ENCODE measurements at regions not wholly inside any gene's neighbourhood (a gene's known extent, or its start where the extent isn't known, plus 50 kb on each side); places are given as distances from the start of the nearest gene placed in this dataset.

GRCh38 chr1:118736322-118736721 lies 251.8 kb downstream of the TBX15 start:
- no peaks in the 10 kb centered on the region for H3K9me3 ChIP-seq (ENCODE audit: control insufficient read depth, low read length)
- no peak overlapping the region for H3K9ac ChIP-seq (ENCODE audit: low read length)
- peaks cover 14% of the 10 kb centered on the region for H3K4me1 ChIP-seq (ENCODE audit: control insufficient read depth, insufficient read depth, low read length)
- H3K27me3 ChIP-seq (replicated peaks; ENCODE audit: control insufficient read depth, insufficient read depth, low read length), result no peaks in the 10 kb centered on the region
- H3K4me3 ChIP-seq (ENCODE audit: low read length), result no peak overlapping the region
- H3K36me3 ChIP-seq (ENCODE audit: control insufficient read depth, insufficient read depth, low read length, severe bottlenecking), result no peaks in the 10 kb centered on the region
- no peak for DNase-seq (ENCODE audit: low read depth)

GRCh38 chr1:118717893-118718292 lies 270.2 kb downstream of the TBX15 start:
- Histone ChIP-seq H3K4me3 (ENCODE audit: low read length) (no peak overlapping the region), H3K27me3 (replicated peaks; ENCODE audit: control insufficient read depth, insufficient read depth, low read length) (no peaks in the 10 kb centered on the region), H3K9ac (ENCODE audit: low read length) (no peak overlapping the region), H3K4me1 (ENCODE audit: control insufficient read depth, insufficient read depth, low read length) (no peaks in the 10 kb centered on the region), H3K9me3 (ENCODE audit: control insufficient read depth, low read length) (no peaks in the 10 kb centered on the region), H3K36me3 (ENCODE audit: control insufficient read depth, insufficient read depth, low read length, severe bottlenecking) (no peaks in the 10 kb centered on the region)
- DNase-seq (ENCODE audit: low read depth), result no peak

GRCh38 chr1:118716775-118717174 lies 271.4 kb downstream of the TBX15 start:
- Histone ChIP-seq H3K27me3 (replicated peaks; ENCODE audit: control insufficient read depth, insufficient read depth, low read length) (no peaks in the 10 kb centered on the region), H3K4me1 (ENCODE audit: control insufficient read depth, insufficient read depth, low read length) (no peaks in the 10 kb centered on the region), H3K4me3 (ENCODE audit: low read length) (no peak overlapping the region), H3K9ac (ENCODE audit: low read length) (no peak overlapping the region), H3K36me3 (ENCODE audit: control insufficient read depth, insufficient read depth, low read length, severe bottlenecking) (no peaks in the 10 kb centered on the region), H3K9me3 (ENCODE audit: control insufficient read depth, low read length) (no peaks in the 10 kb centered on the region)
- DNase-seq (ENCODE audit: low read depth), result peak; percentile 4

GRCh38 chr1:118711356-118711755 lies 276.8 kb downstream of the TBX15 start:
- no peak for DNase-seq (ENCODE audit: low read depth)
- no peaks in the 10 kb centered on the region for H3K4me1 ChIP-seq (ENCODE audit: control insufficient read depth, insufficient read depth, low read length)
- no peaks in the 10 kb centered on the region for H3K36me3 ChIP-seq (ENCODE audit: control insufficient read depth, insufficient read depth, low read length, severe bottlenecking)
- H3K4me3 ChIP-seq (ENCODE audit: low read length), result no peak overlapping the region
- no peaks in the 10 kb centered on the region for H3K27me3 ChIP-seq (replicated peaks; ENCODE audit: control insufficient read depth, insufficient read depth, low read length)
- H3K9ac ChIP-seq (ENCODE audit: low read length), result no peak overlapping the region
- no peaks in the 10 kb centered on the region for H3K9me3 ChIP-seq (ENCODE audit: control insufficient read depth, low read length)

- H3K9me3 ChIP-seq (ENCODE audit: control insufficient read depth, low read length), result peaks cover 3% of the 10 kb centered on the region
These were observed 289.2 kb downstream of the TBX15 start for GRCh38 chr1:118698911-118699310.

GRCh38 chr1:118692143-118692542 lies 296.0 kb downstream of the TBX15 start:
- Histone ChIP-seq H3K36me3 (ENCODE audit: control insufficient read depth, insufficient read depth, low read length, severe bottlenecking) (no peaks in the 10 kb centered on the region), H3K9ac (ENCODE audit: low read length) (no peak overlapping the region), H3K9me3 (ENCODE audit: control insufficient read depth, low read length) (no peaks in the 10 kb centered on the region), H3K4me3 (ENCODE audit: low read length) (no peak overlapping the region), H3K4me1 (ENCODE audit: control insufficient read depth, insufficient read depth, low read length) (no peaks in the 10 kb centered on the region), H3K27me3 (replicated peaks; ENCODE audit: control insufficient read depth, insufficient read depth, low read length) (no peaks in the 10 kb centered on the region)
- no peak for DNase-seq (ENCODE audit: low read depth)

More at GRCh38 chr1:118698911-118699310, 289.2 kb downstream of the TBX15 start:
- no peaks in the 10 kb centered on the region for H3K36me3 ChIP-seq (ENCODE audit: control insufficient read depth, insufficient read depth, low read length, severe bottlenecking)
- H3K9ac ChIP-seq (ENCODE audit: low read length), result no peak overlapping the region
- no peaks in the 10 kb centered on the region for H3K4me1 ChIP-seq (ENCODE audit: control insufficient read depth, insufficient read depth, low read length)
- H3K27me3 ChIP-seq (replicated peaks; ENCODE audit: control insufficient read depth, insufficient read depth, low read length), result peaks cover 4% of the 10 kb centered on the region
- H3K4me3 ChIP-seq (ENCODE audit: low read length), result no peak overlapping the region
- no peak for DNase-seq (ENCODE audit: low read depth)

GRCh38 chr1:118688891-118689290 lies 299.3 kb downstream of the TBX15 start:
- Histone ChIP-seq H3K36me3 (ENCODE audit: control insufficient read depth, insufficient read depth, low read length, severe bottlenecking) (no peaks in the 10 kb centered on the region), H3K4me1 (ENCODE audit: control insufficient read depth, insufficient read depth, low read length) (no peaks in the 10 kb centered on the region), H3K27me3 (replicated peaks; ENCODE audit: control insufficient read depth, insufficient read depth, low read length) (no peaks in the 10 kb centered on the region), H3K9me3 (ENCODE audit: control insufficient read depth, low read length) (no peaks in the 10 kb centered on the region), H3K9ac (ENCODE audit: low read length) (no peak overlapping the region), H3K4me3 (ENCODE audit: low read length) (no peak overlapping the region)
- no peak for DNase-seq (ENCODE audit: low read depth)

- Histone ChIP-seq H3K4me1 (ENCODE audit: control insufficient read depth, insufficient read depth, low read length) (no peaks in the 10 kb centered on the region), H3K27me3 (replicated peaks; ENCODE audit: control insufficient read depth, insufficient read depth, low read length) (no peaks in the 10 kb centered on the region), H3K9ac (ENCODE audit: low read length) (no peak overlapping the region), H3K4me3 (ENCODE audit: low read length) (no peak overlapping the region), H3K9me3 (ENCODE audit: control insufficient read depth, low read length) (peaks cover 22% of the 10 kb centered on the region), H3K36me3 (ENCODE audit: control insufficient read depth, insufficient read depth, low read length, severe bottlenecking) (no peaks in the 10 kb centered on the region)
- DNase-seq (ENCODE audit: low read depth), result no peak
These were observed 326.3 kb downstream of the TBX15 start for GRCh38 chr1:118661769-118662320.

- Histone ChIP-seq H3K27me3 (replicated peaks; ENCODE audit: control insufficient read depth, insufficient read depth, low read length) (no peaks in the 10 kb centered on the region), H3K9me3 (ENCODE audit: control insufficient read depth, low read length) (peaks cover 18% of the 10 kb centered on the region), H3K9ac (ENCODE audit: low read length) (no peak overlapping the region), H3K4me1 (ENCODE audit: control insufficient read depth, insufficient read depth, low read length) (no peaks in the 10 kb centered on the region), H3K4me3 (ENCODE audit: low read length) (no peak overlapping the region), H3K36me3 (ENCODE audit: control insufficient read depth, insufficient read depth, low read length, severe bottlenecking) (no peaks in the 10 kb centered on the region)
- no peak for DNase-seq (ENCODE audit: low read depth)
These were observed 327.4 kb downstream of the TBX15 start for GRCh38 chr1:118660769-118661168.

- Histone ChIP-seq H3K9me3 (ENCODE audit: control insufficient read depth, low read length) (peaks cover 26% of the 10 kb centered on the region), H3K27me3 (replicated peaks; ENCODE audit: control insufficient read depth, insufficient read depth, low read length) (no peaks in the 10 kb centered on the region), H3K9ac (ENCODE audit: low read length) (no peak overlapping the region), H3K4me1 (ENCODE audit: control insufficient read depth, insufficient read depth, low read length) (no peaks in the 10 kb centered on the region), H3K4me3 (ENCODE audit: low read length) (no peak overlapping the region), H3K36me3 (ENCODE audit: control insufficient read depth, insufficient read depth, low read length, severe bottlenecking) (no peaks in the 10 kb centered on the region)
- DNase-seq (ENCODE audit: low read depth), result no peak
These were observed 328.5 kb downstream of the TBX15 start for GRCh38 chr1:118659646-118660045.

- DNase-seq (ENCODE audit: low read depth), result no peak
- H3K4me1 ChIP-seq (ENCODE audit: control insufficient read depth, insufficient read depth, low read length), result no peaks in the 10 kb centered on the region
- H3K9ac ChIP-seq (ENCODE audit: low read length), result no peak overlapping the region
- no peaks in the 10 kb centered on the region for H3K36me3 ChIP-seq (ENCODE audit: control insufficient read depth, insufficient read depth, low read length, severe bottlenecking)
- no peak overlapping the region for H3K4me3 ChIP-seq (ENCODE audit: low read length)
- no peaks in the 10 kb centered on the region for H3K27me3 ChIP-seq (replicated peaks; ENCODE audit: control insufficient read depth, insufficient read depth, low read length)
- H3K9me3 ChIP-seq (ENCODE audit: control insufficient read depth, low read length), result peaks cover 3% of the 10 kb centered on the region
These were observed 337.9 kb downstream of the TBX15 start for GRCh38 chr1:118650107-118650807.
